ENCODE measurements at regions not wholly inside any gene's neighbourhood (a gene's known extent, or its start where the extent isn't known, plus 50 kb on each side); places are given as distances from the start of the nearest gene placed in this dataset.

- Histone ChIP-seq H3K9me3 (ENCODE audit: control insufficient read depth, insufficient read depth, low read depth, low read length) (peaks cover 4% of the 10 kb centered on the region), H3K4me3 (ENCODE audit: low read depth, low read length) (no peak overlapping the region), H3K4me1 (ENCODE audit: control insufficient read depth, insufficient read depth, low read length) (peaks cover 13% of the 10 kb centered on the region), H3K27ac (ENCODE audit: extremely low read depth, low read depth, low read length) (no peak overlapping the region), H3K36me3 (ENCODE audit: control insufficient read depth in 2 of 2, insufficient read depth in 1 of 2, low read length in 2 of 2) (no peaks in the 10 kb centered on the region)
- TF ChIP-seq TCF7L2 (IDR thresholded peaks at IDR 0.05; ENCODE audit: borderline replicate concordance, low read depth, low read length): no peak
- CTCF ChIA-PET: interaction anchor here (1.3 to 2.0 kb wide), 4 partner anchors 10 to 47 kb away, joined by 3 to 7 read pairs (median 4); no protein-coding TSS in a partner anchor
- POLR2A ChIA-PET: no interaction called here
Observed at GRCh38 chr2:65663831-65664407, 231.5 kb upstream of the SPRED2 start.

GRCh38 chr2:65662654-65663432 is 230.4 kb upstream of the SPRED2 start:
- peak overlapping the region; percentile 23 for H3K4me3 ChIP-seq (ENCODE audit: low read depth, low read length)
- H3K27ac ChIP-seq (ENCODE audit: extremely low read depth, low read depth, low read length): peak overlapping the region; percentile 58
- no peaks in the 10 kb centered on the region for H3K9me3 ChIP-seq (ENCODE audit: control insufficient read depth, insufficient read depth, low read depth, low read length)
- CTCF ChIA-PET: interaction anchor here (2.0 to 2.4 kb wide), 2 partner anchors 23 to 48 kb away, joined by 7 to 17 read pairs; no protein-coding TSS in a partner anchor
- peaks cover 13% of the 10 kb centered on the region for H3K4me1 ChIP-seq (ENCODE audit: control insufficient read depth, insufficient read depth, low read length)
- POLR2A ChIA-PET: no interaction called here
- no peaks in the 10 kb centered on the region for H3K36me3 ChIP-seq (ENCODE audit: control insufficient read depth in 2 of 2, insufficient read depth in 1 of 2, low read length in 2 of 2)
- TF ChIP-seq ZNF776 (tag by site-specific recombination; IDR thresholded peaks at IDR 0.05; ENCODE audit: borderline replicate concordance) (no peak), ZNF10 (tag by site-specific recombination; IDR thresholded peaks at IDR 0.05) (no peak), KLF16 (tag by site-specific recombination; IDR thresholded peaks at IDR 0.05) (peak; percentile 51), ZXDB (tag by site-specific recombination; IDR thresholded peaks at IDR 0.05) (peak; percentile 74), GLI2 (tag by site-specific recombination; IDR thresholded peaks at IDR 0.05; ENCODE audit: borderline replicate concordance, low read depth) (peak; percentile 82), ZNF398 (tag by site-specific recombination; IDR thresholded peaks at IDR 0.05) (0 out of 2 replicates have a peak, but pooled peaks have one; percentile 24), SETDB1 (IDR thresholded peaks at IDR 0.05; ENCODE audit: insufficient read length, low read length) (no peak), ZFP41 (tag by site-specific recombination; IDR thresholded peaks at IDR 0.05; ENCODE audit: borderline replicate concordance) (no peak), ZBTB10 (tag by site-specific recombination; IDR thresholded peaks at IDR 0.05) (no peak), ZBTB8A (tag by site-specific recombination; IDR thresholded peaks at IDR 0.05) (no peak), TCF7L2 (IDR thresholded peaks at IDR 0.05; ENCODE audit: borderline replicate concordance, low read depth, low read length) (peak; percentile 41; the same call in 1 of the 2 replicates), ZBTB1 (tag by site-specific recombination; IDR thresholded peaks at IDR 0.05) (no peak), ZNF664 (tag by site-specific recombination; IDR thresholded peaks at IDR 0.05) (no peak; the same call in 1 of the 2 replicates), ZBTB49 (tag by site-specific recombination; IDR thresholded peaks at IDR 0.05; ENCODE audit: low read depth) (no peak), ZBTB21 (tag by site-specific recombination; IDR thresholded peaks at IDR 0.05) (peak; percentile 89), ZBTB17 (tag by site-specific recombination; IDR thresholded peaks at IDR 0.05) (peak; percentile 88), PRDM10 (tag by site-specific recombination; IDR thresholded peaks at IDR 0.05) (peak; percentile 95), ZNF777 (tag by site-specific recombination; IDR thresholded peaks at IDR 0.05; ENCODE audit: borderline replicate concordance) (no peak), ZNF324 (tag by site-specific recombination; IDR thresholded peaks at IDR 0.05) (peak; percentile 19; the same call in 1 of the 2 replicates), HOXD13 (CRISPR knock-in tag; IDR thresholded peaks at IDR 0.05; ENCODE audit: borderline replicate concordance) (no peak; the same call in 1 of the 2 replicates), ZNF555 (tag by site-specific recombination; conservative IDR thresholded peaks at IDR 0.05) (no peak), ZNF19 (tag by site-specific recombination; IDR thresholded peaks at IDR 0.05; ENCODE audit: low read depth) (no peak)
